RPMI7951 (cell line): ENCODE measurements at regions not wholly inside any gene's neighbourhood (a gene's known extent, or its start where the extent isn't known, plus 50 kb on each side); places are given as distances from the start of the nearest gene placed in this dataset.
"Not testable (repeated sequence)": the region's sequence is repeated elsewhere in the genome, so short reads cannot be mapped to it uniquely, and the experiment has no call there.

Source experiments
- DNase-seq: peaks from one replicate; pipeline ENCODE4 v3.0.0-alpha.2; 2012; ENCODE audit warnings: low read depth

- no peak for DNase-seq
Observed at GRCh38 chr2:210376694-210377093, 61.7 kb upstream of the MYL1 start.

- DNase-seq, result no peak
Observed at GRCh38 chr2:210370562-210370961, 55.6 kb upstream of the MYL1 start.

- DNase-seq, result peak; percentile 10
Observed at GRCh38 chr2:210366675-210367080, 51.7 kb upstream of the MYL1 start.

GRCh38 chr2:210365475-210365874, 50.5 kb upstream of the MYL1 start:
- DNase-seq, result not testable (repeated sequence)
